ENCODE measurements at regions not wholly inside any gene's neighbourhood (a gene's known extent, or its start where the extent isn't known, plus 50 kb on each side); places are given as distances from the start of the nearest gene placed in this dataset.
"Not testable (repeated sequence)": the region's sequence is repeated elsewhere in the genome, so short reads cannot be mapped to it uniquely, and the experiment has no call there.

DNA sequence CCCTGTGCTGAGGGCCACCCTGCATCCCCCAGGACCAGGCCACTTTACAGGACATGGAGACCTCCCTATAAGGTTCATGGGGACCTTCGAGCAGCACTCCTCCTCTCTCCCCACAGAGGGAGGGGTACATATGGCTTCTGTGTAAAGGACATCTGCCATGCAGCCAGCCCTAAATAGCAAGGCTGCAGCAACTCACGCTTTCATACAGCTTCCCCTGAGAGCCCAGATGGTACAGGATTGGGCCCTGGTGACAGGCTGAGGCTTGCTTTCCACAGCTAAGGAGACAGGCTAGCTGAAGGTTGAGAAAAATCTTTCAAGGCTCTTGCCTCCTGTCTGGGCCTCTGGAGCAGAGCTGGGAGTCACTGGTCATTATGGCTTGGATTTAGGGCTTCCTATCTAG is 147.0 kb upstream of the ZNF366 start:
- no peak for DNase-seq (ENCODE audit: low read depth in 2 of 3, low spot score in 2 of 3)

DNA sequence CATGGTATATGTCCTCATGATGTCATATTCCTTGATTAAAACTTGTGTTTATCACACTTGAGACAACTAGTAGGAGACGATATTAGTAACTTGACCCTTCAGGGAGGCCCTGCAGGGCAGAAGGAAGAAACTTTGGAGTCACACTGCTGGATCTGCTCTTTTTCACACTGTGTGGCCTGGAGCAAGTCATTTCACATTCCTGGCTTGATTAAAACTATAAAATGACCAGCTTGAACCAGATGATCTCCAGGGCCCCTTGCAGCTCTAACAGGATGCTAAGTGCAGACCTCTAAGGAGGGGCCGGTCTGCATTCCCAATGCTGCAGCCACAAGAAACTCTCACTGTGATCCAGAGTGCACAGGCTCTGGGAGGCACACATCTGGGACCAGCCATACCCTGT is 146.4 kb upstream of the ZNF366 start:
- no peak for DNase-seq (ENCODE audit: low read depth in 2 of 3, low spot score in 2 of 3)

DNA sequence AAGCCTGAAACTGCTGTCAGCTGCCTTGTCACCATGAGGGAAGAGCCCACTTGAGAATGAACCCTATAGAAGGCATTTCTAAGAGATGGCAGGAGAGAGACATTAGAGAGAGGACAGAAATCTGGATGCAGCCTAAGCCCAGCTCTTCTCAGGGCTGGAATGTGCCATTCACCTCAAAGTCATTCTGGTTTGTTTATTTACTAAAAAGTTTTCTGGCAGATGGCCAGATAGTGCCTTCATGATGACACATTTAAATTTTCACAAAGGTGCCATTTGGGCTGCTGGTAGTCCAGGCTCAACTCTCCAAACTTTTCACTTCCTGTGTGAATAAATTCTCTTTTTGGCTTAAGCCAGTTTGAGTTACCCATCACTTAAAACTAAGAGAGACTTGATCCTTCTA is 144.6 kb upstream of the ZNF366 start:
- DNase-seq (ENCODE audit: low read depth in 2 of 3, low spot score in 2 of 3) = no peak

DNA sequence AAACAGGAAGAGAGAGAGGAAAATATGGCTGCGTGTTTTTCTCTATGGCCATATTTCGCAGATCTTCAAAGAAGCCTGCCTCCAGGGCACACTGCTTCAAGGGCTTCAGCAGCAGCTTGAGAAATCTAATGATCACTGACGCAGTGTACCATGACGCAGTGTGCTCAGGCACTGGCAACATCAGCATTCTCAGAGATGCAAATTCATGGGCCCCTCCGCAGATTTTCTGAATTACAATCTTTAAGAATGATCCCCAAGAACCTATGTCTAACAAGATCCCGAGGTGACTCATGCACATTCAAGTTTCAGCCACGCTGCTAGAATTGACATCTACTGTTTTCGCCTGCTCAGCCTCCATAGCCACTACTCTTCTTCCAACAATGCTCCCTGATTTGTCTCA is 143.9 kb upstream of the ZNF366 start:
- DNase-seq (ENCODE audit: low read depth in 2 of 3, low spot score in 2 of 3) = no peak

DNA sequence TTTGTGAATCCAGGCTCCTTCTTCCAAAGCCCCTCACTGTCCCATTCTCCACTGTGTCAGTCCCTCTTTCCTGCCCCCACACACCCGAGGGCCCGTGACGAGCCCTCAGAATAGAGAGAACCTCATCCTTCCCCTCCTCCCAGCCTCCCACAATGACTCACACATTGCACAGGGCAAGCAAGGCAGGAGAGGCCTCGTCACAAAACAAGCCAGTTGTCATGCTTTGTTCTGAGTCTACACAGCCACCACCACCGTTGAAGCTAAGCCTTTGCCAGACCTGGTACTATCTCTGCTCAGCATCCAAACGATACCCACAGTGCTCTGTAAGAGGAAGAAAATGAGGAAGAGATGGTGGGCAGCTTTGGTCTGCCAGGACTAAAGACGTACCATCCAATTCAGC is 142.2 kb upstream of the ZNF366 start:
- DNase-seq (ENCODE audit: low read depth in 2 of 3, low spot score in 2 of 3) = no peak

DNA sequence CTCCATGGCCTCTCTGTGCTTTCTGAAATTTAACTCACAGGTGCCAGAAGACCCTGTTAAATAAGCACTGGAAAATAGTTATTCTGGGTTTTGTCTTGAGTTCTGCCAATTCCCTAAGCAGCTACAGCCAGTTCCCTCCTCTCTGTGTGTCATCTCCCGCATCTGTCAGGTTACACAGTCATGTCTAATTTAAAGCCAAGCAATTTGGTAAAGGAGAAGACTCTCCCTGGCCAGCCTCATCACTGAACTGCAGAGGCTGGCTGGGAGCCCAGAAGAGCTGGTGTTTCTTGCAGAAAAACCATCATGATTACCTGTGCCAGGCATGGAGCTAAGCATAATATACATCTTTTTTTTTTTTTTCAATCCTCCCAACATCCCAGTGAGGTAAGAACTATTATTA is 141.3 kb upstream of the ZNF366 start:
- DNase-seq (ENCODE audit: low read depth in 2 of 3, low spot score in 2 of 3) = no peak

DNA sequence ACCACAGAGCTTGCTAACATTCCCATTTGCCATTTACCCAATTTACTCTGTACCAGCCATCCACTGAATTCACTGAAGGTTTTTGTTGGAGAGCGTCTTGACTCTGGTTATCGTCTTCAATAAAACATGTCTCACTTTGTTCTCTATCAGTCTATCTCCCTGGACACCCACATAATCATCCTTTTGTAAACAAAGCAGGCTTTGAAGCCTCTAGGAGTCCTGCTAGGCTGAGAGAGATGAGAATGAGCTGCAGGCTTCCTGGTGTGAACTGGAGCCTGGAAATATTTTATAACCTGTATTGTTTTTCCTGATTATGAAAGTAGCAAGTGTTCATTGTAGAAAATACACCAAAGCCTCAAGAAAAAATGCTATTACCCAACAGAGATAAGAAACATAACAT is 140.6 kb upstream of the ZNF366 start:
- no peak for DNase-seq (ENCODE audit: low read depth in 2 of 3, low spot score in 2 of 3)

DNA sequence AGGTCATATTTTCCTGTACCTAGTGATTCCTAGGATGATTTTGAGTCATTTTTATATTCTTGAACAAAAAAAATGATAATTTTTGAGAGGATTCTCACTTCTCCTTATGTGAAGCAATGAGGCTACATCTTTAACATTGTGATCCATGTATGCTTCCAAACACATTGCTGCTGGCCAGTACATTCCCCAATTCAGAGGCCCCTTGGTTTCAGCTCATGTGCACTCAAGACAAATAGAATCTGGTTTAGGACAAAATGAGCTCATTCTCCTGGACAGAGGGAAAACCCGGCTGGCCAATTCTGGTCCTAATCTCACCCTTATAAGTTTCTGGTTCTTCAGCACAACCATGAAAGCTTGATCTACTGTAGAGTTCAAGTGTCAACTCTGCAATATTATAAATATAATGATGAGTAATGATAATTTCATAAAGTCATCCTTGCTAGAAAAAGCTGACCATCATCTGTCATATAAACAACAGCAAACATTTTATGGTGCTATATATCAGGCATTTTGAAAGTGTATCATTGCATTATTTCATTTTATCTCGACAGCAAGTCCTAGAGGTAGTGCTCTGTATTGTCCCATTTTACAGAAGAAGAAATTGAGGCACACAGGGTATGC is 139.1 kb upstream of the ZNF366 start:
- DNase-seq (ENCODE audit: low read depth in 2 of 3, low spot score in 2 of 3) = no peak

DNA sequence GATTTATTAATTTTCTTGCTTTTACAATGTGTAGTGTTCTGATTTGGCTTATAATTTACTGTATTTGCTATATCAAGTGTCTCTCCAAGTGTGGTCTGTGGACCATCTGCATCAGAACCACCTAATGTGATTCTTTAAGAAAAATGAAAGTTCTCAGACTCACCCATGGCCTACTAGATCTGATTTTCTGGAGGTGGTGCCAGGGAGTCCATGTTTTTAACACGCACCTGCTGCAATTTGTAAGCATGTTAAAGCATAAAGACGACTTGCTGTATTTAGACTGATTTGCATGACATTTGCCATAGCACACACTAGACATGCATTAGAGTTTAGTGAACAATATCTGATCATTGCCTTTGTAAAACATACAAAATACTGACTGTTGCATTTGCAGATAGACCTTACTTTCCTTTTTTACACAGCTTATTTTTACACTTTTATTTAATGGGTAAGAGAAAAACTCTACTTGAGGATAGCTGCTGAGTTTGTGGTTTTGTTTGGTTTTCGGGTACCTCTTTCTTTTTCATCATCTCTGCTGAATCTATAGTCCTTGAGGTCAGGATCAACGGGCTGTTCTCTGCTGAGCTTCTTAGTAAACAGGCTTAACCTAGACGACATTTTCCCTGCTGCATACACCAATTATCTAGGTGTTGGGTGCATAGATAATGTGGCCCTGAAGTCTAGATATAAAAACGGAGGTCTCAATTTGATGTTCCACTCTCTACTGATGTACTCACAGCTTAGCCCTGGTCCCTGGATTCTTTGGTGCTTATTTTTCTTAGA is 138.0 kb upstream of the ZNF366 start:
- no peak for DNase-seq (ENCODE audit: low read depth in 2 of 3, low spot score in 2 of 3)

DNA sequence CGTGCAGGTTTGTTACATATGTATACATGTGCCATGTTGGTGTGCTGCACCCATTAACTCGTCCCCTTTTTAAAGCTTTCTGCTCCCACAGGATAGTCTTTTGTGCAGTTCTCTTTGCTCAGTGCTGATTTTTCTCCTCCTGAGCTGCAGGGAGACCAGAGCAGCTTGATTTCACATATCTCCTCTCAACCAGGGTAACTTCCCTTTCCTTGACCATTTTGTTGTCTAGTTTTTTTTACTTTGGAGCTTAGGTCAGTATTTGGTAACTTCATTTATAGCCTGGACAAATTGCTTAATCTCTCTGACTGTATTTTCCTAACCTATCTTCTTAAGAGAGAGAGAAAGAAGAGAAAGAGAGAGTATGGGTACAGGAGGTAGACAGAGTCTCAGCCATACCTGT is 137.1 kb upstream of the ZNF366 start:
- DNase-seq (ENCODE audit: low read depth in 2 of 3, low spot score in 2 of 3) = no peak

DNA sequence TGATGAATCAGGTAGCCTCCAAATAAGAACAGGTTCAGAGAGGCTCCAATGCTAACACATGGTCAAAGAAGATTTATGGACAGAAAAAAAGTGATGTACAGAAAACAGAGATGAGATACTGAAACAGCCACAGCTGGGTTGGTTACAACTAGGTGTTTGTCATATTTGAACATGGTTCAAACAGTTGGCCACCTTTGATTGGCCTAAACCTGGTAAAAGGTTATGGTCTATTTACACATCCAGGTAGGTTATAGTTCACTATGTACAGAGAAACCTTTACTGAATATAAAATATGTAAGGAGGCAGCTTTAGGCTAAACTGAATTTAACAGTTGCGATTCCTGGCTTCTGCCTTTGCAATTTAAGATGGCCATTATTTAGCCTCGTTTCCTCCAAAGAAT is 134.0 kb upstream of the ZNF366 start:
- no peak for DNase-seq (ENCODE audit: low read depth in 2 of 3, low spot score in 2 of 3)

DNA sequence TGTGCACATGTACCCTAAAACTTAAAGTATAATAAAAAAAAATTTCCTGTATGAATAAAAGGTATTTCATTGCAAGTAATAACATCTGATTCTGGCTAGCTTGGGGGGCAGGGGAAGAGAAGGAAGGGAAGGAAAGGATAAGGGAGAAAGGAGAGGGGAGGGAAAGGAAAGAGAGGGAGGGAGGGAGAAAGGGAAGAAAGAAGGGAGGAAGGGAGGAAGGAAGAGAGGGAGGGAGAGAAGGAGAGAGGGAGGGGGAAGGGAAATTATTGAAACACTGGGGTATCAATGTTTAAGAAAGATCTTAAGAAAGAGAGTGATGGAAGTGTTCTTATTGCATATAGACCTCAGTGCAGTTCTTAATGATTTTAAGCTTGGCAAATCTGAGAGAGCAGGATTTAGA is 129.8 kb upstream of the ZNF366 start:
- no peak for DNase-seq (ENCODE audit: low read depth in 2 of 3, low spot score in 2 of 3)

DNA sequence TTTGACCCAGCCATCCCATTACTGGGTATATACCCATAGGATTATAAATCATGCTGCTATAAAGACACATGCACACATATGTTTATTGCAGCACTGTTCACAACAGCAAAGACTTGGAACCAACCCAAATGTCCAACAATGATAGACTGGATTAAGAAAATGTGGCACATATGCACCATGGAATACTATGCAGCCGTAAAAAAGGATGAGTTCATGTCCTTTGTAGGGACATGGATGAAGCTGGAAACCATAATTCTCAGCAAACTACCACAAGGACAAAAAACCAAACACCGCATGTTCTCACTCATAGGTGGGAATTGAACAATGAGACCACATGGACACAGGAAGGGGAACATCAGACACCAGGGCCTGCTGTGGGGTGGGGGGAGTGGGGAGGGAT is 129.4 kb upstream of the ZNF366 start:
- not testable (repeated sequence) for DNase-seq (ENCODE audit: low read depth in 2 of 3, low spot score in 2 of 3)

DNA sequence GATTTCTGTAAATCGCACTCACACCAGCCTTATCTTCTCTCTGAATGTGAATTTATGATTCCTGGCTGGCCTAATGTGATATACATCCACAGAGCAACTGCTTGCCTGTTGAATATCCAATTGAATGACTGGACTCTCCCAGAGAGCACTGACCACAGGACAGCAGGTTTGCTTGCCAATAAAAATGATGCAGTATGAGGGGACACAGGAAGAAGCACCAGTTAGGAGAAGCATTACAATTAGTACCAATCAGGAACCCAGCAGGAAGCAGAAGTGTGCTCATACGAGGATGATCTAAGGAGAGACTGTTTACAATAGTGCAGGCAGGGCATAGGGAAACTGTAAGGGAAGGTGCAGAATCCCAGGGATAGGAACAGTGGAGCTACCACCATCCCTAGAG is 127.2 kb upstream of the ZNF366 start:
- no peak for DNase-seq (ENCODE audit: low read depth in 2 of 3, low spot score in 2 of 3)

DNA sequence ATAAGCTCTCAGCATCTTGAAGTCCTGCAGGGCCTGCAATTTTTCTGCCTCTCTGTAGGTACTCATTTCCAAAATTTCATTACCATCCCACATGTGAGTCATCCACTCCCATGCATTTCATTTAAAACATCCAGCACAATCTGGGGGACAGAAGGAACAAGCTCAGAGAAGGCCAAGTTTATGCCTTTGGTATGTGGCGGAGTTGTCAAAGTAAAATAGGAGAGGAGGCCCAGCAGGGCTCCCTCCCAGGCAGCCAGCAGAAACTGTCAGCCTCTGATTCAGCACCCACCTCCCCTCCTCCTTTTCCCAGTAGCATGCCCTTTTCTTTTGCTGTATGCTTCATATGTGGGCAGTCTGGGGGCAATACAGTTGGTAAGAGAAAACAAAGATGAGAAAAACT is 126.4 kb upstream of the ZNF366 start:
- DNase-seq (ENCODE audit: low read depth in 2 of 3, low spot score in 2 of 3) = no peak

DNA sequence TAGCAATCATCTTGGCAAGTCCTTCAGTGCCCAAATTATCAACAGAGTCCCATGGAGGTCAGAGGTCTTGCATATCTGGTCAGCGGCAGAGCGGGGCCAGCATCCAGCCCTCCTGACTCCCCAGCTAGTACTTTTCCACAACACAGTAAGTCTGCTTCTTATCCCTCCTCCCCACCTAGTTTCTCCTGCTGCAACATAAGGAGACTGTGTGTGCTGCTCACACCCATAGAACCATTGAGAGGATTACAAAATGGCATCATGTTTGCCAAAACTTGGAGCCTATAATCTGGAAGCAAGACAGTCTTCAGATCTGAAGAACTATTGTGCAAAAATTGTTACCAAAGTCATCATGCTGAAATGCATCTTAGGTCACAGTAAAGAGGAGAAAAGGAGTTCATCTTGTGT is 125.8 kb upstream of the ZNF366 start:
- DNase-seq (ENCODE audit: low read depth in 2 of 3, low spot score in 2 of 3) = no peak

DNA sequence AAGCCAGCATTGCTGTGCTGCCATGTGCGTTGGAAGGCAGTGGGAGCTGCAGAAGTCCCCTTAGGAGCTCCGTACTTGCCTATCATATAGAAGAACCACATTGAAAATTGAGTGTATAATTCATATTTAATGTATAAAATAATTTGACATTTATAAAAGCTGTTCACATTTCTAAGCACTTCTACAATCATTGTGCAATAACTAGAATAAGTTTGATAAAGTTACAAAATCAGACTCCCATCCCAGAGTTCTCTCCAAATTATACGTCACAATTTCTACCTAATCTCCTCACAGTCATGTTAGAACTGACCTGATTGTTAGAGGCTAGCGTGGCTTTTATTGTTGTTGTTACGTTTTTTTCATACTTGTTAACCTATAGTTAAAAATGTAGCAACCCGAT is 123.5 kb upstream of the ZNF366 start:
- no peak for DNase-seq (ENCODE audit: low read depth in 2 of 3, low spot score in 2 of 3)

DNA sequence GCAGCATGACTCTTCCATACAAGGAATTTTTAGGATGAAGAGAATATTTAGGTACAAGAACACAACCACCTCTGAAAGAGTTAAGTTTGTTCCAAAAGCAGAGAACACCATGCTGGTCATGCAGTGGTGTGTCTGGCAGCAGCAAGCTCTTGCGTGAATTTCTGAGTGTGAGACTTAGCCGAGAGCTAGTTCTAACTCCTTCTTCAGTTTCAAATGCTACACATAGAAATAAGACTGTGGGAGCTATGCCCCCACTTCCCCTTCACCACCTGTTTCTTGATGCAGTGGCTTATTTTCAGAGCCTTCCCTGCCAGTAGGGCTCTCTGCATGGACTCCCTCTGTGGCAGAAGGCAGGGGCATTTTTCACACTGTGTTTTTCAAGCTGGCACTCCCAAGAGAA is 122.9 kb upstream of the ZNF366 start:
- DNase-seq (ENCODE audit: low read depth in 2 of 3, low spot score in 2 of 3) = no peak

DNA sequence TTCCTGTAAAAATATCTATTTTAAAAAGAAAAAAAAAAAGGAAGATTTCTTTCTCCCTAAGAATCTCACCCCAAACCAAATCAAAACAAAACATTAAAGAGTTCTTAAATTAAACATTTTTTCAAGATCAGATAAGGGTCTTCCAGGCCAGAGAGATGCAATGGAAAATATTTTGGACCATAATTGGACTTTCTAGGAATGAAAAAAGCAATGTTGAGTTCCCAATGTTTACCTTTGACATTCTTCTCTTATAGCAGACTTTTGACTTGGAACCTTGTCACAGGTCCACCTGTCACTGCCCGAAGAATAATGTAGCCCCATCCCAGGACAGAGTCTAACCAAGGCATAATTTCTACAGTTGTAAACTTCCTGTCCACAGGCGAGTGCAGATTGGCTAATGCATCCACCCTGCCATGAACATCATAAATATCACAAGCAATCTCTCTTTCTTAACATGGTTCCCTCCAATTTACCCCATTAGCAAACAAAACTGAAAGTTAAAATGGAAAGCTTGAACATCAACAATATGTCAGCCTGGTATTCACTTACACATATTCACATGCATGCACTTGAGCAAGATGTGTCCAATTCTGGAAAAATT is 121.7 kb upstream of the ZNF366 start:
- DNase-seq (ENCODE audit: low read depth in 2 of 3, low spot score in 2 of 3) = no peak

DNA sequence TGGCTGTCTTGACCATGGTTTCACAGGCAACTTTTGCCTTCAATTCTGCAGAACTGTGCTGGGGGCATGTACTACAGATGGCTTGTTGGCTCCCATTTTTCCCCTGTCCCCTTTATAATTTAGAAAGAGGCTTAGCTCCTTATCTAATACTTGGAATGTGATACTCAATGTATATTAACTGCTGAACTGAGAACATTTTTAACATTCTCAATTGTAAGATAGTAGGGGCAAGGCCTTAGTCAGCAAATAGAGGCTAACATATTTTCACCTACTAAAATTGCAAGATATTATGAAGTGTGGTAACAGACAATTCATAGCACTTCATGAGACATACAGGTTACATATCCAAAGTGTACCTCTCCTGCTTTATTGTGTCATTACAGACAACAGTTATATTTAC is 118.1 kb upstream of the ZNF366 start:
- DNase-seq (ENCODE audit: low read depth in 2 of 3, low spot score in 2 of 3) = no peak

DNA sequence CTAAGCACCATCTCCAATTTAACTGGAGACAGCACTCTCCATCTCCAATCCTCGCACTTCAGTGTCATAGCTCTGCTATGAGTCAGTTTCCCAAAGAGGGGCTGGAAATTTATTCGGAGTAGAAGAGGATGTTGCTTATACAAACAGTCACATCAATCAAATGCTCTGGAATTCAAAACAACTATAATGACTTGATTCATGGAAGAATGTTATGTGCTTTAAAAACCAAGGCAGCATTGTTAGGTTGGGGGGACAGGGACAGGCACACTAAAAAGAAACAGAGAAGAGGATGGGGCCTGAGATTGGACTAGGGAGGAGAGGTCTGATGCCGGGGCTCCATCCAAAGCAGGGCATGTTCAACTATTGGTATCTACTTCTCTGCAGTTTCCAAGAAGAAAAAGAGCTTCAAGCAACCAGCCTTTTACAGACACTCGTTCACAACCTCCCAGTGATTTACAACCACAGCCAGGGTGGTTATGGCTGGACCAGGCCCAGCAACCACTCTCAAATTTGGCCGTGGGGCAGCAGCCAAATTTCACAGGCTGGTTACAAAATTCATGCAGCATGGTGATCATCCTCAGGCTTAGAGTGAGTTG is 117.5 kb upstream of the ZNF366 start:
- DNase-seq (ENCODE audit: low read depth in 2 of 3, low spot score in 2 of 3) = no peak

DNA sequence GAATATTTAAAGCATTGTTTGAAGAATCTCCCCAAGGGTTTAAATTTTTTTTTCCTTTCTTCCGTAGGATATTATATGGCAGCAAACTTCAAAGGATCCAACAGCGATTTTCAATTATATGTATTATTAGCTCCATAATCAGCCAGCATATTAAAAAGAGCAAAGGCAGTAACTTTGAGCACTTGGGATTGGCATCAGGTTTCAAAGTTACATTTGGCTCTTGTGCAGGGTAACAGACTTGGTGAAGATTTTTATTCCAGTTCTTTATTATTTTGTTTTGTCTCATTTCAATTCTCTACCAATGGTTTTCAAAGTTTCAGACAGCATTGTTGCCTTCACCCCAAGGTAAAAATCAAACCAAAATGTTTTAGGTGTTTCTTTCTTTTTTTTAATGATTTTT is 116.7 kb upstream of the ZNF366 start:
- no peak for DNase-seq (ENCODE audit: low read depth in 2 of 3, low spot score in 2 of 3)
